Hematopoietic multipotent progenitor cell treated with erythropoietin and hydrocortisone succinate and interleukin-3 and kit ligand, for 6 days (in vitro differentiated cells): ENCODE measurements at regions not wholly inside any gene's neighbourhood (a gene's known extent, or its start where the extent isn't known, plus 50 kb on each side); places are given as distances from the start of the nearest gene placed in this dataset.
A peak's percentile ranks its signal among the peaks of the same experiment; 100 is the strongest.

Experiments
- DNase-seq: peaks from one replicate; pipeline ENCODE4 v3.0.0-alpha.2; 2015

GRCh38 chr6:29999416-29999815 is 57.1 kb downstream of the HLA-A start:
- no peak for DNase-seq

GRCh38 chr6:30000156-30000791 is 57.9 kb downstream of the HLA-A start:
- no peak for DNase-seq

- DNase-seq, result no peak
Observed at GRCh38 chr6:30002871-30003270, 58.2 kb upstream of the POLR1H start.

- DNase-seq, result no peak
Observed at GRCh38 chr6:30005482-30005881, 55.6 kb upstream of the POLR1H start.

DNA sequence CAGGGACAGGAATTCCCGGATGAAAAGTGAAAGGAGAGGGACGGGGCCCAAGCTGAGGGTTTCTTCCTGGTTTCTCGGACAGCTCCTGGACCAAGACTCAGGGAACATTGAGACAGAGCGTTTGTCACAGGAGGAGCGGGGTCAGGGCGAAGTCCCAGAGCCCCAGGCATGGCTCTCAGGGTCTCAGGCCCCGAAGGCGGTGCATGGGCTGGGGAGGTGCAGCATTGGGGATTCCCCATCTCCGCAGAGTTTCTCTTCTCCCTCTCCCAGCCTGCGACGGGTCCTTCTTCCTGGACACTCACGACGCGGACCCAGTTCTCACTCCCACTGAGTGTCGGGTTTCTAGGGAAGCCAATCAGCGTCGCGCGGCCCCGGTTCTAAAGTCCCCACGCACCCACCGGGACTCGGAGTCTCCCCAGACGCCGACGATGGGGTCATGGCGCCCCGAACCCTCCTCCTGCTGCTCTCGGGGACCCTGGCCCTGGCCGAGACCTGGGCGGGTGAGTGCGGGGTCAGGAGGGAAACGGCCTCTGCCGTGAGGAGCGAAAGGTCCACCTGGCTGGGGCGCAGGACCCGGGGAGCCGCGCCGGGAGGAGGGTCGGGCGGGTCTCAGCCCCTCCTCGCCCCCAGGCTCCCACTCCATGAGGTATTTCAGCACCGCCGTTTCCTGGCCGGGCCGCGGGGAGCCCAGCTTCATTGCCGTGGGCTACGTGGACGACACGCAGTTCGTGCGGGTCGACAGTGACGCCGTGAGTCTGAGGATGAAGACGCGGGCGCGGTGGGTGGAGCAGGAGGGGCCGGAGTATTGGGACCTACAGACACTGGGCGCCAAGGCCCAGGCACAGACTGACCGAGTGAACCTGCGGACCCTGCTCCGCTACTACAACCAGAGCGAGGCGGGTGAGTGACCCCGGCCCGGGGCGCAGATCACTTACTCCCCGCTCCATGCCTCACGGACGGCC is 54.6 kb upstream of the POLR1H start:
- no peak for DNase-seq

GRCh38 chr6:30007132-30007764 is 53.8 kb upstream of the POLR1H start:
- DNase-seq, result peak; percentile 32

DNA sequence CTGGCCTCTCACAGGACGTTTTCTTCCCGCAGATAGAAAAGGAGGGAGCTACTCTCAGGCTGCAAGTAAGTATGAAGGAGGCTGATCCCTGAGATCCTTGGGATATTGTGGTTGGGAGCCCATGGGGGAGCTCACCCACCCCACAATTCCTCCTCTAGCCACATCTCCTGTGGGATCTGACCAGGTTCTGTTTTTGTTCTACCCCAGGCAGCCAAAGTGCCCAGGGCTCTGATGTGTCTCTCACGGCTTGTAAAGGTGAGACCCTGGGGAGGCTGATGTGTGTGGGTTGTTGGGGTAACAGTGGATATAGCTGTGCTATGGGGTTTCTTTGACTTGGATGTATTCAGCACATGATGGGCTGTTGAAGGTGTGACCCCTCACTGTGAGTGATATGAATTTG is 52.0 kb upstream of the POLR1H start:
- no peak for DNase-seq
